Activated CD8-positive, alpha-beta memory T cell treated with anti-CD3 and anti-CD28 coated beads, Interleukin-2, amount 10 ng/mL, durations not matched to agents 7 days and 5 days (primary cell): ENCODE measurements at regions not wholly inside any gene's neighbourhood (a gene's known extent, or its start where the extent isn't known, plus 50 kb on each side); places are given as distances from the start of the nearest gene placed in this dataset. TPM values are rescaled to one million over a fixed set of nuclear protein-coding genes. Genes with fewer than 3 reads are reported as not detected.

Experiments
- microRNA-seq: library from miRNA; unstranded; fragments of <30 nt; microRNA quantifications from one replicate; pipeline ENCODE4 v1.2.0, GENCODE V29; 2022

Small RNAs in the stretch of these regions (microRNA-seq; reads per million reads assigned to microRNA genes)
- not detected for gene MIR4494
